ENCODE measurements at regions not wholly inside any gene's neighbourhood (a gene's known extent, or its start where the extent isn't known, plus 50 kb on each side); places are given as distances from the start of the nearest gene placed in this dataset.
"Not testable (repeated sequence)": the region's sequence is repeated elsewhere in the genome, so short reads cannot be mapped to it uniquely, and the experiment has no call there.

DNA sequence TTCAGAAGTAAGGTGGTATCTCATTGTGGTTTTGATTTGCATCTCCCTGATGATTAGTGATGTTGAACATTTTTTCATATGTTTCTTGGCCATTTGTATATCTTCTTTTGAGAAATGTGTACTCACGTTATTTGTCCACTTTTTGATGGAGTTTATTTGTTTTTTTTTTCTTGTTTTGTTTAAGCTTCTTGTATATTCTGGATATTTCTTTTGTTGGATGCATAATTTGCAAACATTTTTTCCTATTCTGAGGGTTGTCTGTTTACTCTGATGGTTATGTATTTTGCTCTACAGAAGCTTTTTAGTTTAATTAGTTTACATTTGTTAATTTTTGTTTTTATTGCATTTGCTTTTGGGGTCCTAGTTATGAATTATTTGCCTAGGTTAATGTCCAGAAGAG is 927.4 kb upstream of the LRFN5 start:
- DNase-seq, result no peak
- peaks cover 6% of the 10 kb centered on the region for H3K4me1 Mint-ChIP-seq (ENCODE audit: low read depth, unreplicated experiment)
- no peaks in the 10 kb centered on the region for H3K36me3 Mint-ChIP-seq (ENCODE audit: unreplicated experiment)
- H3K27me3 Mint-ChIP-seq (ENCODE audit: unreplicated experiment), result no peaks in the 10 kb centered on the region
- H3K9me3 Mint-ChIP-seq (ENCODE audit: unreplicated experiment), result no peaks in the 10 kb centered on the region
- TF ChIP-seq, protein P1, sequence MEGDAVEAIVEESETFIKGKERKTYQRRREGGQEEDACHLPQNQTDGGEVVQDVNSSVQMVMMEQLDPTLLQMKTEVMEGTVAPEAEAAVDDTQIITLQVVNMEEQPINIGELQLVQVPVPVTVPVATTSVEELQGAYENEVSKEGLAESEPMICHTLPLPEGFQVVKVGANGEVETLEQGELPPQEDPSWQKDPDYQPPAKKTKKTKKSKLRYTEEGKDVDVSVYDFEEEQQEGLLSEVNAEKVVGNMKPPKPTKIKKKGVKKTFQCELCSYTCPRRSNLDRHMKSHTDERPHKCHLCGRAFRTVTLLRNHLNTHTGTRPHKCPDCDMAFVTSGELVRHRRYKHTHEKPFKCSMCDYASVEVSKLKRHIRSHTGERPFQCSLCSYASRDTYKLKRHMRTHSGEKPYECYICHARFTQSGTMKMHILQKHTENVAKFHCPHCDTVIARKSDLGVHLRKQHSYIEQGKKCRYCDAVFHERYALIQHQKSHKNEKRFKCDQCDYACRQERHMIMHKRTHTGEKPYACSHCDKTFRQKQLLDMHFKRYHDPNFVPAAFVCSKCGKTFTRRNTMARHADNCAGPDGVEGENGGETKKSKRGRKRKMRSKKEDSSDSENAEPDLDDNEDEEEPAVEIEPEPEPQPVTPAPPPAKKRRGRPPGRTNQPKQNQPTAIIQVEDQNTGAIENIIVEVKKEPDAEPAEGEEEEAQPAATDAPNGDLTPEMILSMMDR (IDR thresholded peaks at IDR 0.05; ENCODE audit: partially characterized antibody, unreplicated experiment), result no peak
- H3K27ac Mint-ChIP-seq (ENCODE audit: unreplicated experiment), result no peak overlapping the region
- no peak overlapping the region for H3K4me3 Mint-ChIP-seq (ENCODE audit: unreplicated experiment)

DNA sequence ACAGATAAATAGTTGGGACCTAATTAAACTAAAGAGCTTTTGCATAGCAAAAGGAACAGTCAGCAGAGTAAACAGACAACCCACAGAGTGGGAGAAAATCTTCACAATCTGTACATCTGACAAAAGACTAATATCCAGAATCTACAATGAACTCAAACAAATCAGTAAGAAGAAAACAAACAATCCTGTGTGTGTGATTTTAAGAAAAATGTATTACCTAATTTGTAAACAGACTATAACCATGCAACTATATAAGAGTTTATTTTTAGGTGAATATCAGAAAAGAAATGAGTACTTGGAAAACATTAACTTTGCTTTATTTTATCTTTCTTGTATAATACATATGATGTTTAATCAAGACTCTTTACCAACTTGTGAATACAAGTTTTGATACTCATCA is 929.5 kb upstream of the LRFN5 start:
- not testable (repeated sequence) for H3K4me1 Mint-ChIP-seq (ENCODE audit: low read depth, unreplicated experiment); H3K36me3 Mint-ChIP-seq (ENCODE audit: unreplicated experiment); H3K9me3 Mint-ChIP-seq (ENCODE audit: unreplicated experiment); H3K27me3 Mint-ChIP-seq (ENCODE audit: unreplicated experiment); DNase-seq; H3K27ac Mint-ChIP-seq (ENCODE audit: unreplicated experiment); H3K4me3 Mint-ChIP-seq (ENCODE audit: unreplicated experiment)

DNA sequence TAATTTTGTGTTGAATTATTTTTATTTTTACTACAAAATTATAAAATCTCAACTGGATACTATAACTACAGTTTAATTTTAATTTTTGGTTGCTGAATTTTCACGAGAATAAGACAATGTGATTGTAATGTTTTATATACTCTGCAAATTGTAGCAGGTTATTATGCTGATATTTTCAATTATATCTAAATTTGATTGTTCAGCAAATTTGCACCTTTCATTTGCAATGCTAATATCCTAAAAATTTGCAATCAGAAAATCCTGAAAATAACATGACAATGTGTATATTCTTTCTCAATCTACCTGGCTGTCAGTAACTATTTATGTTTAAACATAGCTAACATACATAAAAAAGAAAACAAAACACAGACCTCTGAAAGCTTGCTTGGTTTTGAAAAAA is 932.2 kb upstream of the LRFN5 start:
- Mint-ChIP-seq H3K36me3 (ENCODE audit: unreplicated experiment) (no peaks in the 10 kb centered on the region), H3K27me3 (ENCODE audit: unreplicated experiment) (no peaks in the 10 kb centered on the region), H3K9me3 (ENCODE audit: unreplicated experiment) (no peaks in the 10 kb centered on the region), H3K4me3 (ENCODE audit: unreplicated experiment) (no peak overlapping the region), H3K27ac (ENCODE audit: unreplicated experiment) (no peak overlapping the region), H3K4me1 (ENCODE audit: low read depth, unreplicated experiment) (peaks cover 5% of the 10 kb centered on the region)
- no peak for DNase-seq
- TF ChIP-seq, protein P1 (IDR thresholded peaks at IDR 0.05; ENCODE audit: partially characterized antibody, unreplicated experiment), result no peak

DNA sequence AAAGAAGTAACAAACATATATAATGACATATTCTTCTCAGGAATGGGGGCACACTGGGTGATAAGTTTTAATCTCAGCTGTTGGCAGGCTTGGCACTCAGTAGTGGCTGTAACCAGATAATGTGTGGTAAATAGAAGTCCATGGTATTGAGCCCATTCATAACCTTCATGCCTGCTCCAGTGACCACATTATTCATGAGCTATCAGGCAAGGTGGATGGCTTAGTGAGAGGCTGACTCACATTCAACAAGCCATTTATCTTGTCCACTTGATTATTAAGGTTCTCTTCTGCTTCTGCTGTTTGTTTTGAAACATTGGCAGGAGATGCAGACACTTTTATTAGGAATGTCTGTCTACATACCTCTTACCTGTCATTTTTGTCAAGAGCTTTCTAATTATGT is 950.4 kb upstream of the LRFN5 start:
- H3K36me3 Mint-ChIP-seq (ENCODE audit: unreplicated experiment), result no peaks in the 10 kb centered on the region
- H3K4me1 Mint-ChIP-seq (ENCODE audit: low read depth, unreplicated experiment), result no peaks in the 10 kb centered on the region
- no peak for DNase-seq
- H3K4me3 Mint-ChIP-seq (ENCODE audit: unreplicated experiment), result no peak overlapping the region
- H3K27ac Mint-ChIP-seq (ENCODE audit: unreplicated experiment), result no peak overlapping the region
- no peaks in the 10 kb centered on the region for H3K27me3 Mint-ChIP-seq (ENCODE audit: unreplicated experiment)
- no peaks in the 10 kb centered on the region for H3K9me3 Mint-ChIP-seq (ENCODE audit: unreplicated experiment)
- TF ChIP-seq, protein P1 (IDR thresholded peaks at IDR 0.05; ENCODE audit: partially characterized antibody, unreplicated experiment), result no peak

DNA sequence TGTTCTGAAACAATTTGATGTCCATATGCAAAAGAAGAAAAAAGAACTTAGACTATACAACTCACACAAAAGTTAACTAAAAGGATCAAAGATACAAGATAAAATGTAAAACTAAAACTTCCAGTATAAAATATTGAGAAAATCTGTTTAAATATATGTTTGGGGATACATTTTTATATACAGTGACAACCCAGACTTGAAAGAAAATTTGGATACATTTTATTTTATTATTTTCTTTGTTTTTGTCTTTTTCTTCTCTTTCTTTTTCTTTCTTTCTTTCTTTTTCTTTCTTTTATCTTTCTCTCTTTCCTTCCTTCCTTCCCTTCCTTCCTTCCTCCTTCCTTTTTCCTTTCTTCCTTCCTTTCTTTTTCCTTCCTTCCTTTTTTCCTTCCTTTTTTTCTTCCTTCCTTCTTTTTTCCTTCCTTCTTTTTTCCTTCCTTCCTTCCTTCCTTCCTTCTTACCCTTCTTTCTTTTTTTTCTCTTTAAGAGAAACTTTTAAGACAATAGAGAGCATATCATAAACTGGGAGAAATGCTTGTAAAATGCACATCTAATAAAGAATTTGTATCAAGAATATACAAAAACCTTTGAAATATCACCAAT is 954.5 kb upstream of the LRFN5 start:
- DNase-seq, result no peak
- Mint-ChIP-seq H3K4me3 (ENCODE audit: unreplicated experiment) (no peak overlapping the region), H3K9me3 (ENCODE audit: unreplicated experiment) (no peaks in the 10 kb centered on the region), H3K4me1 (ENCODE audit: low read depth, unreplicated experiment) (no peaks in the 10 kb centered on the region), H3K27ac (ENCODE audit: unreplicated experiment) (no peak overlapping the region), H3K27me3 (ENCODE audit: unreplicated experiment) (no peaks in the 10 kb centered on the region), H3K36me3 (ENCODE audit: unreplicated experiment) (no peaks in the 10 kb centered on the region)
- TF ChIP-seq, protein P1 (IDR thresholded peaks at IDR 0.05; ENCODE audit: partially characterized antibody, unreplicated experiment), result no peak

All from glutamatergic neuron (in vitro differentiated cells).